SH-SY5Y (cell line): ENCODE measurements at regions not wholly inside any gene's neighbourhood (a gene's known extent, or its start where the extent isn't known, plus 50 kb on each side); places are given as distances from the start of the nearest gene placed in this dataset.

Experiments
- GATA2 ChIP-seq: IDR thresholded peaks from 2 replicates; pipeline ENCODE4 v1.6.1; 2011; ENCODE audit warnings: mild to moderate bottlenecking, low read depth, low read length
- GATA3 ChIP-seq: IDR thresholded peaks from 2 replicates; pipeline ENCODE4 v1.6.1; 2011; ENCODE audit warnings: low read depth, mild to moderate bottlenecking, low read length, moderate library complexity

DNA sequence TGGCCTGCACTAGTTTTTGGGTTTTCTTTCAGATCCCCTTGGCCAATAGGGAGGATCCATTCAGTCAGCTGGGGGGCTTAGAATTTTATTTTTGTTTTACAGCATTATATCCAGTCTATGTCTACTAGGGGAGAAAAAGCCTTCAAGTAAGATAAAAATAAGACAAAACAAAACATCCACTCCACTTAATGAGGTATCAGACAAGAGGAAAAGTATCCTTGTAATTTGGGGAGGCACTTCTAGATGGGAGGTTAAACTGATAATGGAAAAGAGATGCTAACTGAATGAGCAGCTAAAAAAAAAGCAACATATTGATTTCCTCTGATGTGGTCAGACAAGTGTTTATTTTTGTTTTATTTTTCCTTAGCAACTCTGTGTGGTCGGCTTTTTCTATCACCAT, 278.0 kb upstream of the ANO3 start:
- no peak for TF ChIP-seq GATA2
- no peak for TF ChIP-seq GATA3
